GM21619 (cell line): ENCODE measurements at regions not wholly inside any gene's neighbourhood (a gene's known extent, or its start where the extent isn't known, plus 50 kb on each side); places are given as distances from the start of the nearest gene placed in this dataset.

ENCODE experiments used
- ATAC-seq: cut with Tn5 transposase; IDR thresholded peaks from one replicate; pipeline ENCODE4 v1.9.1; 2021; ENCODE audit not compliant: unreplicated experiment

GRCh38 chr11:39304586-39304985 lies 2154.9 kb downstream of the LRRC4C start:
- no peak for ATAC-seq

- no peak for ATAC-seq
These were observed 2164.8 kb downstream of the LRRC4C start for GRCh38 chr11:39294648-39295047.

GRCh38 chr11:39288011-39288410 lies 2171.4 kb downstream of the LRRC4C start:
- no peak for ATAC-seq

- no peak for ATAC-seq
These were observed 2191.2 kb downstream of the LRRC4C start for GRCh38 chr11:39268176-39268690.

- no peak for ATAC-seq
These were observed 2203.8 kb downstream of the LRRC4C start for GRCh38 chr11:39255648-39256047.

GRCh38 chr11:39249566-39250365 lies 2209.7 kb downstream of the LRRC4C start:
- ATAC-seq: no peak

GRCh38 chr11:39247570-39248137 lies 2211.8 kb downstream of the LRRC4C start:
- ATAC-seq: no peak

- ATAC-seq: no peak
These were observed 2219.9 kb downstream of the LRRC4C start for GRCh38 chr11:39239553-39239952.

GRCh38 chr11:39236916-39237315 lies 2222.5 kb downstream of the LRRC4C start:
- no peak for ATAC-seq

- no peak for ATAC-seq
These were observed 2237.8 kb downstream of the LRRC4C start for GRCh38 chr11:39221550-39222138.

GRCh38 chr11:39220501-39221230 lies 2238.8 kb downstream of the LRRC4C start:
- no peak for ATAC-seq

- ATAC-seq: no peak
These were observed 2239.4 kb downstream of the LRRC4C start for GRCh38 chr11:39220069-39220468.

GRCh38 chr11:39209981-39210380 lies 2249.5 kb downstream of the LRRC4C start:
- ATAC-seq: no peak

- ATAC-seq: no peak
These were observed 2254.0 kb downstream of the LRRC4C start for GRCh38 chr11:39205236-39205995.

- no peak for ATAC-seq
These were observed 2266.8 kb downstream of the LRRC4C start for GRCh38 chr11:39192671-39193070.

- ATAC-seq: no peak
These were observed 2268.7 kb downstream of the LRRC4C start for GRCh38 chr11:39190751-39191150.

GRCh38 chr11:39177678-39178077 lies 2281.8 kb downstream of the LRRC4C start:
- no peak for ATAC-seq

- ATAC-seq: no peak
These were observed 2284.5 kb downstream of the LRRC4C start for GRCh38 chr11:39174965-39175364.

- no peak for ATAC-seq
These were observed 2285.3 kb downstream of the LRRC4C start for GRCh38 chr11:39174196-39174595.

GRCh38 chr11:39165021-39165420 lies 2294.4 kb downstream of the LRRC4C start:
- ATAC-seq: no peak

- no peak for ATAC-seq
These were observed 2310.2 kb downstream of the LRRC4C start for GRCh38 chr11:39149214-39149613.
